NCI-H187 (cell line): ENCODE measurements at regions not wholly inside any gene's neighbourhood (a gene's known extent, or its start where the extent isn't known, plus 50 kb on each side); places are given as distances from the start of the nearest gene placed in this dataset.
"Not testable (repeated sequence)": the region's sequence is repeated elsewhere in the genome, so short reads cannot be mapped to it uniquely, and the experiment has no call there.

Experiments
- DNase-seq, 2 experiments: peaks; one replicate each; lab custom pipeline; 2025; lab: John Stamatoyannopoulos, UW

- DNase-seq, result no peak
These were observed 446.1 kb upstream of the SULF2 start for GRCh38 chr20:48231253-48231930.

GRCh38 chr20:48230216-48230615, 444.9 kb upstream of the SULF2 start:
- no peak for DNase-seq

GRCh38 chr20:48227381-48227780, 442.1 kb upstream of the SULF2 start:
- DNase-seq, result no peak

- no peak for DNase-seq
These were observed 441.4 kb upstream of the SULF2 start for GRCh38 chr20:48226642-48227041.

GRCh38 chr20:48224533-48225050, 439.3 kb upstream of the SULF2 start:
- DNase-seq, result no peak

- no peak for DNase-seq
These were observed 438.4 kb upstream of the SULF2 start for GRCh38 chr20:48223715-48224114.

GRCh38 chr20:48222595-48223180, 437.4 kb upstream of the SULF2 start:
- no peak for DNase-seq

GRCh38 chr20:48220033-48220633, 434.9 kb upstream of the SULF2 start:
- no peak for DNase-seq

- DNase-seq, result no peak
These were observed 434.0 kb upstream of the SULF2 start for GRCh38 chr20:48219306-48219705.

GRCh38 chr20:48217190-48217589, 431.9 kb upstream of the SULF2 start:
- no peak for DNase-seq

GRCh38 chr20:48215536-48215935, 430.3 kb upstream of the SULF2 start:
- DNase-seq, result no peak

GRCh38 chr20:48214601-48215000, 429.3 kb upstream of the SULF2 start:
- no peak for DNase-seq

GRCh38 chr20:48213635-48214034, 428.4 kb upstream of the SULF2 start:
- not testable (repeated sequence) for DNase-seq

- DNase-seq, result no peak
These were observed 427.7 kb upstream of the SULF2 start for GRCh38 chr20:48212806-48213509.

GRCh38 chr20:48211847-48212246, 426.6 kb upstream of the SULF2 start:
- DNase-seq, result no peak

GRCh38 chr20:48211238-48211637, 426.0 kb upstream of the SULF2 start:
- DNase-seq, result no peak

- no peak for DNase-seq
These were observed 425.1 kb upstream of the SULF2 start for GRCh38 chr20:48210111-48211027.

- DNase-seq, result no peak
These were observed 423.8 kb upstream of the SULF2 start for GRCh38 chr20:48209102-48209501.

GRCh38 chr20:48208176-48208575, 422.9 kb upstream of the SULF2 start:
- no peak for DNase-seq

- DNase-seq, result no peak
These were observed 422.2 kb upstream of the SULF2 start for GRCh38 chr20:48207505-48207904.

GRCh38 chr20:48205786-48206185, 420.5 kb upstream of the SULF2 start:
- no peak for DNase-seq
